GM12865 (cell line): ENCODE measurements at regions not wholly inside any gene's neighbourhood (a gene's known extent, or its start where the extent isn't known, plus 50 kb on each side); places are given as distances from the start of the nearest gene placed in this dataset.

Experiments used
- DNase-seq: peaks from one replicate; pipeline ENCODE4 v3.0.0; 2010; ENCODE audit warnings: low read depth
- H3K4me3 ChIP-seq: 2 replicates; pipeline ENCODE4 v1.5.1; 2011; ENCODE audit warnings: mild to moderate bottlenecking, low read depth, low read length, control low read depth
- CTCF ChIP-seq: IDR thresholded peaks from 2 replicates; pipeline ENCODE4 v1.5.1; 2011; ENCODE audit warnings: low read length, control low read depth, low read depth, inconsistent platforms; ENCODE audit not compliant: insufficient read depth; ENCODE audit errors: missing control alignments

GRCh38 chr15:95280711-95281110 lies 1049.3 kb downstream of the MCTP2 start:
- no peak for DNase-seq
- no peak overlapping the region for H3K4me3 ChIP-seq
- no peak for TF ChIP-seq CTCF

GRCh38 chr15:95281470-95281869 lies 1049.0 kb upstream of the NR2F2 start:
- DNase-seq = no peak
- TF ChIP-seq CTCF = no peak
- no peak overlapping the region for H3K4me3 ChIP-seq

- peak; percentile 11 for DNase-seq
- TF ChIP-seq CTCF = no peak
- no peak overlapping the region for H3K4me3 ChIP-seq
These were observed 1046.0 kb upstream of the NR2F2 start for GRCh38 chr15:95284492-95284891.

- H3K4me3 ChIP-seq = no peak overlapping the region
- TF ChIP-seq CTCF = no peak
- peak; percentile 48 for DNase-seq
These were observed 1045.5 kb upstream of the NR2F2 start for GRCh38 chr15:95284933-95285421.

- no peak for TF ChIP-seq CTCF
- DNase-seq = no peak
- no peak overlapping the region for H3K4me3 ChIP-seq
These were observed 1044.1 kb upstream of the NR2F2 start for GRCh38 chr15:95286352-95286880.

GRCh38 chr15:95287720-95288103 lies 1042.8 kb upstream of the NR2F2 start:
- DNase-seq = no peak
- H3K4me3 ChIP-seq = no peak overlapping the region
- no peak for TF ChIP-seq CTCF

GRCh38 chr15:95288626-95289025 lies 1041.9 kb upstream of the NR2F2 start:
- DNase-seq = no peak
- no peak for TF ChIP-seq CTCF
- no peak overlapping the region for H3K4me3 ChIP-seq
